PC-3 (cell line): ENCODE measurements at regions not wholly inside any gene's neighbourhood (a gene's known extent, or its start where the extent isn't known, plus 50 kb on each side); places are given as distances from the start of the nearest gene placed in this dataset.

Experiments
- ATAC-seq: fragments of 200-7000 bp; cut with Tn5 transposase; 2 replicates; pipeline ENCODE4 v1.9.1; 2020; ENCODE audit warnings: mild to moderate bottlenecking, moderate library complexity
- BruUV-seq: library from RNA; stranded (reverse); fragments of 400-500 nt; replicated peaks from 2 replicates; lab custom pipeline; 2021; lab: Mats Ljungman, UMichigan
- CTCF ChIA-PET: fragments of 300-600 bp; sonication (Branson Sonifier 250); formaldehyde crosslinking; loops from one replicate; lab custom pipeline; 2022; ENCODE audit warnings: antibody characterized with exemption; lab: Charles Lee
- POLR2A ChIA-PET: fragments of 300-600 bp; sonication (Branson Sonifier 250); formaldehyde crosslinking; loops from one replicate; lab custom pipeline; 2022; ENCODE audit warnings: antibody characterized with exemption; ENCODE audit not compliant: unreplicated experiment; lab: Charles Lee
- DNase-seq: peaks from one replicate; pipeline ENCODE4 v3.0.0-alpha.2; 2015
- H2AFZ ChIP-seq: fragments of 300-600 bp; sonication (generic); 2 replicates; pipeline ENCODE4 v1.6.0; 2016; ENCODE audit warnings: antibody characterized with exemption, low read length
- H3F3A ChIP-seq: fragments of 300-600 bp; sonication (generic); one replicate; pipeline ENCODE4 v1.6.0; 2017; ENCODE audit warnings: antibody characterized with exemption, low read length, control low read depth, mild to moderate bottlenecking; ENCODE audit not compliant: unreplicated experiment
- H3K27ac ChIP-seq: fragments of 300-600 bp; sonication (generic); 2 replicates; pipeline ENCODE4 v1.5.1; 2016; ENCODE audit warnings: mild to moderate bottlenecking, low read length
- H3K27me3 ChIP-seq: fragments of 300-600 bp; sonication (generic); 2 replicates; pipeline ENCODE4 v1.6.1; 2016; ENCODE audit warnings: low read length, mixed read lengths
- H3K36me3 ChIP-seq: fragments of 300-600 bp; sonication (generic); 2 replicates; pipeline ENCODE4 v1.6.1; 2016; ENCODE audit warnings: low read depth, mixed run types, low read length, mixed read lengths
- H3K4me1 ChIP-seq: fragments of 300-600 bp; sonication (generic); 2 replicates; pipeline ENCODE4 v1.5.1; 2016; ENCODE audit warnings: low read length; ENCODE audit not compliant: insufficient read depth
- H3K4me2 ChIP-seq: fragments of 300-600 bp; sonication (generic); 2 replicates; pipeline ENCODE4 v1.6.0; 2016; ENCODE audit warnings: low read length
- H3K4me3 ChIP-seq: fragments of 300-600 bp; sonication (generic); 2 replicates; pipeline ENCODE4 v1.5.1; 2016; ENCODE audit warnings: mild to moderate bottlenecking, low read length, mixed read lengths
- H3K79me2 ChIP-seq: fragments of 300-600 bp; sonication (generic); 2 replicates; pipeline ENCODE4 v1.6.1; 2017; ENCODE audit warnings: low read length, mixed read lengths
- H3K9ac ChIP-seq: fragments of 300-600 bp; sonication (generic); 2 replicates; pipeline ENCODE4 v1.6.0; 2016; ENCODE audit warnings: mild to moderate bottlenecking, low read length
- H3K9me2 ChIP-seq: fragments of 300-600 bp; sonication (generic); replicated peaks from 2 replicates; pipeline ENCODE4 v1.6.1; 2016; ENCODE audit warnings: mixed run types, low read length, mixed read lengths
- H3K9me3 ChIP-seq: fragments of 300-600 bp; sonication (generic); 2 replicates; pipeline ENCODE4 v1.6.1; 2016; ENCODE audit warnings: low read length, mixed read lengths
- H4K20me1 ChIP-seq: fragments of 300-600 bp; sonication (generic); 2 replicates; pipeline ENCODE4 v1.6.1; 2016; ENCODE audit warnings: low read length, mixed read lengths
- EZH2 ChIP-seq: fragments of 300-600 bp; sonication (generic); IDR thresholded peaks from one replicate; pipeline ENCODE4 v1.6.1; 2017; ENCODE audit warnings: antibody characterized with exemption, mild to moderate bottlenecking, low read length; ENCODE audit not compliant: unreplicated experiment
- EZH2phosphoT487 ChIP-seq: fragments of 300-600 bp; sonication (generic); IDR thresholded peaks from 2 replicates; pipeline ENCODE4 v1.6.1; 2018; ENCODE audit warnings: mild to moderate bottlenecking, antibody characterized with exemption, low read length, borderline replicate concordance
- intact Hi-C: fragments of 100-400 bp; cut with micrococcal nuclease; formaldehyde crosslinking; loops from 2 replicates; pipeline ENCODE4 v1.9.0; 2023
- TF ChIP-seq, protein P1 (sequence below): fragments of 300-600 bp; sonication (generic); conservative IDR thresholded peaks from 2 replicates; pipeline ENCODE4 v1.5.1; 2017; ENCODE audit warnings: antibody characterized with exemption, low read depth, mild to moderate bottlenecking, low read length

DNA sequence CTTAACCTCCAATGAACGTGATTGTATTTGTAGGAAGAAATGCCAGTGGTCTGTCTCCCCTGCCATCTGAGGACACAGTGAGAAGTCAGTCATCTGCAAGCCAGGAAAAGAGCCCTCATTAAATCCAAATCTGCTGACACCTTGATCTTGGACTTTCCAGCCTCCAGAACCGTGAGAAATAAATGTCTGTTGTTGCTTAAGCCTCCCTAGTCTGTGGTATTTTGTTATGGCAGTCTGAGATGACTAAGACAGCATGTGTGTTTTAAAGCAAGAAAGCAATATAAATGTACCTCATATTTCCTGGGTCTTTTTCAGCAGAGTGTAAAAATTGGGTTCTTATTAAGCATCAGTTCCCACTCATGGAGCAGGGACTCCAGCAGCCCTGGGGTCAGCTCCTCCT lies 177.9 kb upstream of the NLRP1 start:
- no peaks in the 10 kb centered on the region for H3K9me2 ChIP-seq
- H3F3A ChIP-seq: no peaks in the 10 kb centered on the region
- intact Hi-C loops: no loop called here
- no peak overlapping the region for H3K4me2 ChIP-seq
- H2AFZ ChIP-seq: no peak overlapping the region
- no peaks in the 10 kb centered on the region for H4K20me1 ChIP-seq
- no peaks in the 10 kb centered on the region for H3K4me1 ChIP-seq
- DNase-seq (no peak), ATAC-seq (no peak)
- TF ChIP-seq, protein P1, sequence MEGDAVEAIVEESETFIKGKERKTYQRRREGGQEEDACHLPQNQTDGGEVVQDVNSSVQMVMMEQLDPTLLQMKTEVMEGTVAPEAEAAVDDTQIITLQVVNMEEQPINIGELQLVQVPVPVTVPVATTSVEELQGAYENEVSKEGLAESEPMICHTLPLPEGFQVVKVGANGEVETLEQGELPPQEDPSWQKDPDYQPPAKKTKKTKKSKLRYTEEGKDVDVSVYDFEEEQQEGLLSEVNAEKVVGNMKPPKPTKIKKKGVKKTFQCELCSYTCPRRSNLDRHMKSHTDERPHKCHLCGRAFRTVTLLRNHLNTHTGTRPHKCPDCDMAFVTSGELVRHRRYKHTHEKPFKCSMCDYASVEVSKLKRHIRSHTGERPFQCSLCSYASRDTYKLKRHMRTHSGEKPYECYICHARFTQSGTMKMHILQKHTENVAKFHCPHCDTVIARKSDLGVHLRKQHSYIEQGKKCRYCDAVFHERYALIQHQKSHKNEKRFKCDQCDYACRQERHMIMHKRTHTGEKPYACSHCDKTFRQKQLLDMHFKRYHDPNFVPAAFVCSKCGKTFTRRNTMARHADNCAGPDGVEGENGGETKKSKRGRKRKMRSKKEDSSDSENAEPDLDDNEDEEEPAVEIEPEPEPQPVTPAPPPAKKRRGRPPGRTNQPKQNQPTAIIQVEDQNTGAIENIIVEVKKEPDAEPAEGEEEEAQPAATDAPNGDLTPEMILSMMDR: no peak
- TF ChIP-seq EZH2 (no peak), EZH2phosphoT487 (no peak)
- H3K4me3 ChIP-seq: no peak overlapping the region
- no peak overlapping the region for H3K9ac ChIP-seq
- no peaks in the 10 kb centered on the region for H3K36me3 ChIP-seq
- H3K9me3 ChIP-seq: no peaks in the 10 kb centered on the region
- no peaks in the 10 kb centered on the region for H3K27me3 ChIP-seq
- ChIA-PET CTCF (no interaction called here), POLR2A (no interaction called here)
- no TSS peak for BruUV-seq
- no peaks in the 10 kb centered on the region for H3K79me2 ChIP-seq
- H3K27ac ChIP-seq: no peak overlapping the region

DNA sequence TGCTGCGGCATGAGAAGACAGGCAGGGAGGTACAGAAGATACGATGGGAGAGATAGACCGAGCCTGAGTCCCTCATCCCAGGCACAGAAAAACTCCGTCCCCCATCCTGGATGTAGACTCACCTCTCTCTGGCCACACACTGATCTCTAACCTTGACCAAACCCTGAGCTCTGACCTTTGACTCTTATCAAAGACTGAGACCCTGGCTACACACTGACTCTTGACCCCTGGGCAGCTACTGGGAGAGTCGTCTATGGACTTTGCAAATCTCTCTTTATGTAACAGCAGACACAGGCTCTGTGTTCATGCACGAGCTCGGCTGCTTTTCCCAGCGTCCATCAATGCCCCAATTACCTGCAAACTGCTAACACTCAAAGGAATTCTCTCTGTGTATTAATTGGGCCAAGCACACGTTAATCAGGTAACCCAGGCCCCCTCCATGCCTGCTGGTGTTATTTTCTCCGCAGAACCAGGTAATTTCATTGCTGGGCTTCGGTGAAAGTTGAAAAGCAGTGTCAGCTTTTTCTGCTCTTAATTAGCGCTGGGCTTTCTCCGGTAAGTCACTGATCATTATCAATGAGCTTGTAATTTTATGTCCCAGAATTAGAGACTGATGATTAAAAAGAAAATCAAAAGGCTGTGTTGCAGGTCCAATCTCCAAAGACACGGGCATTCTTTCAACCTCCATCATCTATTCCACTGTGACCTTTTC lies 179.4 kb upstream of the NLRP1 start:
- no peaks in the 10 kb centered on the region for H4K20me1 ChIP-seq
- H3K4me3 ChIP-seq: no peak overlapping the region
- no peak for ATAC-seq
- H3F3A ChIP-seq: no peaks in the 10 kb centered on the region
- H3K4me1 ChIP-seq: no peaks in the 10 kb centered on the region
- CTCF ChIA-PET: no interaction called here
- no TSS peak for BruUV-seq
- POLR2A ChIA-PET: no interaction called here
- H3K9me3 ChIP-seq: no peaks in the 10 kb centered on the region
- no peak overlapping the region for H3K9ac ChIP-seq
- H3K27me3 ChIP-seq: no peaks in the 10 kb centered on the region
- H3K79me2 ChIP-seq: no peaks in the 10 kb centered on the region
- no peaks in the 10 kb centered on the region for H3K9me2 ChIP-seq
- no peak overlapping the region for H3K4me2 ChIP-seq
- H3K27ac ChIP-seq: no peak overlapping the region
- intact Hi-C loops: no loop called here
- no peaks in the 10 kb centered on the region for H3K36me3 ChIP-seq
- H2AFZ ChIP-seq: no peak overlapping the region
- DNase-seq: no peak
- TF ChIP-seq EZH2: no peak
- TF ChIP-seq, protein P1: no peak
- TF ChIP-seq EZH2phosphoT487: no peak

DNA sequence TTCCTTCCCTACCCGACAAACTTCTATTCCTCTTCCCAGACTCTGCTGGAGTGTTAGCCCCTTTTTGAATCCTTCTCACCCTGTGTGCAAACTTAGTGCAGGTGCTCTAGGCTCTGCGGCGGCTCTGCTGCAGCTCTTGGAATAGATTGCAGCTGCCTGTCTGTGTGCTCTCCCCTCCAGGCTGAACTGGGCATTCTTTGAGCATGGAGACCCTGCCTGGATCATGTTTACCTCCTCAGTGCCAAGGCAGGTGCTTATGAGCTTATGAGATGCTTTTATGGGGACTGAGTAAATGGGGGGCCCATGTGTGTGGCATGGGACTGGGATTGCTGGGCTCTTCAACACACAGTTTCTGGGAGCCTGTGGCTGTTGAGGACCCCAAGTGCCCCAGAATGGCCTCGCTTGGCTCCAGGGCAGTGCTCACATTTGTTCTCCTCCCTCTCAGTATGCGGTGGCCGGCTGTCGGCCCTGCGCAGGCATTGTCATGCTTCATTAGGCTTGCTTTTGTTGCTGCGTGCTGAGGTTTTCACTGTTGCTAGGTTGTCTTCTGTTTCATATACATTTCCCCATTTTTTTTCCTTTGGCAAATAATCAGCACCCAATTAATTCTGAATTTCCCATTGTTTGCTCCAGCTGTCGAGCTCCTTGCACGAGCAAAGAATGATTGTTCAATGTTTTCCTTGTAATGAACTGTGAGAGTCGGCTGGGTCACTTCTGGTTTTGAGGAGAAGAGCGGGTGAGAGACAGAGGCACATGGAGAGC lies 185.5 kb upstream of the NLRP1 start:
- no peak for DNase-seq
- no peak overlapping the region for H3K27ac ChIP-seq
- no peaks in the 10 kb centered on the region for H3K9me3 ChIP-seq
- H3F3A ChIP-seq: no peaks in the 10 kb centered on the region
- 0 out of 2 replicates have a peak, but pooled peaks cover 2% of the 10 kb centered on the region for H3K4me1 ChIP-seq
- intact Hi-C loops: no loop called here
- CTCF ChIA-PET: no interaction called here
- TF ChIP-seq EZH2phosphoT487 (no peak), EZH2 (no peak)
- TF ChIP-seq, protein P1: no peak
- no peaks in the 10 kb centered on the region for H4K20me1 ChIP-seq
- H3K36me3 ChIP-seq: no peaks in the 10 kb centered on the region
- H3K4me3 ChIP-seq: no peak overlapping the region
- no TSS peak for BruUV-seq
- no peaks in the 10 kb centered on the region for H3K27me3 ChIP-seq
- no peak overlapping the region for H3K4me2 ChIP-seq
- no peak overlapping the region for H3K9ac ChIP-seq
- no peaks in the 10 kb centered on the region for H3K9me2 ChIP-seq
- POLR2A ChIA-PET: no interaction called here
- H3K79me2 ChIP-seq: no peaks in the 10 kb centered on the region
- H2AFZ ChIP-seq: no peak overlapping the region
- no peak for ATAC-seq
